GM12865 (cell line): ENCODE measurements at regions not wholly inside any gene's neighbourhood (a gene's known extent, or its start where the extent isn't known, plus 50 kb on each side); places are given as distances from the start of the nearest gene placed in this dataset.

Source experiments
- DNase-seq: peaks from one replicate; pipeline ENCODE4 v3.0.0; 2010; ENCODE audit warnings: low read depth
- H3K4me3 ChIP-seq: 2 replicates; pipeline ENCODE4 v1.5.1; 2011; ENCODE audit warnings: mild to moderate bottlenecking, low read depth, low read length, control low read depth
- TF ChIP-seq, protein P1 (sequence below): IDR thresholded peaks from 2 replicates; pipeline ENCODE4 v1.5.1; 2011; ENCODE audit warnings: low read length, control low read depth, low read depth, inconsistent platforms; ENCODE audit not compliant: insufficient read depth; ENCODE audit errors: missing control alignments

DNA sequence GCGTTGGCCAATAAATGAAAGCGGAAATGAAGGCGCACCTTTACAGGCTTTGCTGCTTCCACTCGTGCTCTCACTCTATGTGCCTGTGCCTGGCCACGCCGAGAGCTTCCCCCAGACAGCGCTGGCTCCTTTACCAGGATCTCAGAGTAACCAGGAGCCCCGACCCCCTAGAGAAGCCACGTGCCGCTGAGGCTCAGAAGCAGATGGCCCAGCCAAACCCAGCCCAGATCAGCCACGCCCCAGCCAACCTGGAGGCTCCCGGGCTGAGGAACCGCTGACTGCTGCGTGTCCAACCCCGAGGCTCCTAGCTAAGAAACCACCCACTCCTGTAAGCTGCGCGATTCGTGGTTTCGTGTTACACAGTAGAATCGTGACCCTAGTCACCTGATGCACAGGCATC lies 199.3 kb downstream of the NCK2 start:
- TF ChIP-seq, protein P1, sequence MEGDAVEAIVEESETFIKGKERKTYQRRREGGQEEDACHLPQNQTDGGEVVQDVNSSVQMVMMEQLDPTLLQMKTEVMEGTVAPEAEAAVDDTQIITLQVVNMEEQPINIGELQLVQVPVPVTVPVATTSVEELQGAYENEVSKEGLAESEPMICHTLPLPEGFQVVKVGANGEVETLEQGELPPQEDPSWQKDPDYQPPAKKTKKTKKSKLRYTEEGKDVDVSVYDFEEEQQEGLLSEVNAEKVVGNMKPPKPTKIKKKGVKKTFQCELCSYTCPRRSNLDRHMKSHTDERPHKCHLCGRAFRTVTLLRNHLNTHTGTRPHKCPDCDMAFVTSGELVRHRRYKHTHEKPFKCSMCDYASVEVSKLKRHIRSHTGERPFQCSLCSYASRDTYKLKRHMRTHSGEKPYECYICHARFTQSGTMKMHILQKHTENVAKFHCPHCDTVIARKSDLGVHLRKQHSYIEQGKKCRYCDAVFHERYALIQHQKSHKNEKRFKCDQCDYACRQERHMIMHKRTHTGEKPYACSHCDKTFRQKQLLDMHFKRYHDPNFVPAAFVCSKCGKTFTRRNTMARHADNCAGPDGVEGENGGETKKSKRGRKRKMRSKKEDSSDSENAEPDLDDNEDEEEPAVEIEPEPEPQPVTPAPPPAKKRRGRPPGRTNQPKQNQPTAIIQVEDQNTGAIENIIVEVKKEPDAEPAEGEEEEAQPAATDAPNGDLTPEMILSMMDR = no peak
- DNase-seq = no peak
- H3K4me3 ChIP-seq = no peak overlapping the region
